Trophoblast cell (in vitro differentiated cells and primary cell): ENCODE measurements at regions not wholly inside any gene's neighbourhood (a gene's known extent, or its start where the extent isn't known, plus 50 kb on each side); places are given as distances from the start of the nearest gene placed in this dataset.

Source experiments
- DNase-seq, 2 donors: peaks; one replicate each; pipeline ENCODE4 v3.0.0-alpha.2; 2016
- H2AFZ ChIP-seq: 2 replicates; pipeline ENCODE4 v1.6.1; 2013; ENCODE audit warnings: low read length, moderate library complexity, mild to moderate bottlenecking; ENCODE audit not compliant: insufficient read depth, poor library complexity
- H2AK5ac ChIP-seq: 2 replicates; pipeline ENCODE4 v1.6.1; 2013; ENCODE audit warnings: mild to moderate bottlenecking, low read length
- H2BK120ac ChIP-seq: 2 replicates; pipeline ENCODE4 v1.6.1; 2013; ENCODE audit warnings: low read length, mild to moderate bottlenecking, moderate library complexity; ENCODE audit not compliant: insufficient read depth, poor library complexity
- H2BK12ac ChIP-seq: 2 replicates; pipeline ENCODE4 v1.6.1; 2013; ENCODE audit warnings: mild to moderate bottlenecking, low read length, moderate library complexity
- H2BK5ac ChIP-seq: 2 replicates; pipeline ENCODE4 v1.6.1; 2013; ENCODE audit warnings: low read length, low read depth, moderate library complexity, mild to moderate bottlenecking; ENCODE audit not compliant: poor library complexity
- H3K14ac ChIP-seq: 2 replicates; pipeline ENCODE4 v1.6.1; 2013; ENCODE audit warnings: mild to moderate bottlenecking, low read length
- H3K18ac ChIP-seq: 2 replicates; pipeline ENCODE4 v1.6.1; 2013; ENCODE audit warnings: mild to moderate bottlenecking, low read length
- H3K23ac ChIP-seq: 2 replicates; pipeline ENCODE4 v1.6.1; 2013; ENCODE audit warnings: low read length
- H3K27ac ChIP-seq: 2 replicates; pipeline ENCODE4 v1.5.1; 2013; ENCODE audit warnings: low read depth, mild to moderate bottlenecking, inconsistent platforms, low read length, moderate library complexity
- H3K27me3 ChIP-seq: 2 replicates; pipeline ENCODE4 v1.6.1; 2013; ENCODE audit warnings: inconsistent platforms, mild to moderate bottlenecking, low read length, moderate library complexity; ENCODE audit not compliant: insufficient read depth
- H3K36me3 ChIP-seq, 2 experiments: 1 replicate in 1 of 2; 2 replicates in 1 of 2; pipeline ENCODE4 v1.6.1; 2013; ENCODE audit warnings: low read length in 2 of 2, mild to moderate bottlenecking in 2 of 2, moderate library complexity in 1 of 2; ENCODE audit not compliant: insufficient read depth in 2 of 2, control insufficient read depth in 1 of 2
- H3K4ac ChIP-seq: 2 replicates; pipeline ENCODE4 v1.6.1; 2013; ENCODE audit warnings: low read depth, mild to moderate bottlenecking, low read length, moderate library complexity
- H3K4me1 ChIP-seq, 2 experiments: 1 replicate in 1 of 2; 2 replicates in 1 of 2; pipeline ENCODE4 v1.6.1; 2013; ENCODE audit warnings: low read length in 2 of 2, mild to moderate bottlenecking in 2 of 2, moderate library complexity in 1 of 2; ENCODE audit not compliant: insufficient read depth in 2 of 2, control insufficient read depth in 1 of 2
- H3K4me2 ChIP-seq: 2 replicates; pipeline ENCODE4 v1.6.1; 2013; ENCODE audit warnings: inconsistent platforms, mild to moderate bottlenecking, low read length, moderate library complexity
- H3K4me3 ChIP-seq: 2 replicates; pipeline ENCODE4 v1.5.1; 2013; ENCODE audit warnings: mild to moderate bottlenecking, low read depth, low read length, inconsistent platforms
- H3K79me1 ChIP-seq: one replicate; pipeline ENCODE4 v1.6.1; 2013; ENCODE audit warnings: low read length
- H3K79me2 ChIP-seq: 2 replicates; pipeline ENCODE4 v1.6.1; 2013; ENCODE audit warnings: low read length, mild to moderate bottlenecking; ENCODE audit not compliant: control insufficient read depth, insufficient read depth, poor library complexity
- H3K9ac ChIP-seq: 2 replicates; pipeline ENCODE4 v1.6.1; 2013; ENCODE audit warnings: mild to moderate bottlenecking, low read length
- H3K9me3 ChIP-seq: 2 replicates; pipeline ENCODE4 v1.6.1; 2013; ENCODE audit warnings: low read depth, mild to moderate bottlenecking, control low read depth, inconsistent platforms, low read length; ENCODE audit not compliant: insufficient read depth
- H4K12ac ChIP-seq: 2 replicates; pipeline ENCODE4 v1.6.1; 2013; ENCODE audit warnings: low read depth, mild to moderate bottlenecking, low read length, moderate library complexity
- H4K8ac ChIP-seq: 2 replicates; pipeline ENCODE4 v1.6.1; 2013; ENCODE audit warnings: low read depth, mild to moderate bottlenecking, low read length, moderate library complexity
- H4K91ac ChIP-seq: one replicate; pipeline ENCODE4 v1.6.1; 2013; ENCODE audit warnings: low read depth, mild to moderate bottlenecking, low read length, moderate library complexity
- WGBS: extraction: QIAGEN DNeasy Blood & Tissue Kit; methylation state at CpG from one replicate; pipeline ENCODE4 v1.1.7; 2013; ENCODE audit warnings: missing lambda C conversion rate; ENCODE audit not compliant: insufficient read length, insufficient coverage; ENCODE audit errors: extremely low coverage; 5-methylcytosine and 5-hydroxymethylcytosine counted together

DNA sequence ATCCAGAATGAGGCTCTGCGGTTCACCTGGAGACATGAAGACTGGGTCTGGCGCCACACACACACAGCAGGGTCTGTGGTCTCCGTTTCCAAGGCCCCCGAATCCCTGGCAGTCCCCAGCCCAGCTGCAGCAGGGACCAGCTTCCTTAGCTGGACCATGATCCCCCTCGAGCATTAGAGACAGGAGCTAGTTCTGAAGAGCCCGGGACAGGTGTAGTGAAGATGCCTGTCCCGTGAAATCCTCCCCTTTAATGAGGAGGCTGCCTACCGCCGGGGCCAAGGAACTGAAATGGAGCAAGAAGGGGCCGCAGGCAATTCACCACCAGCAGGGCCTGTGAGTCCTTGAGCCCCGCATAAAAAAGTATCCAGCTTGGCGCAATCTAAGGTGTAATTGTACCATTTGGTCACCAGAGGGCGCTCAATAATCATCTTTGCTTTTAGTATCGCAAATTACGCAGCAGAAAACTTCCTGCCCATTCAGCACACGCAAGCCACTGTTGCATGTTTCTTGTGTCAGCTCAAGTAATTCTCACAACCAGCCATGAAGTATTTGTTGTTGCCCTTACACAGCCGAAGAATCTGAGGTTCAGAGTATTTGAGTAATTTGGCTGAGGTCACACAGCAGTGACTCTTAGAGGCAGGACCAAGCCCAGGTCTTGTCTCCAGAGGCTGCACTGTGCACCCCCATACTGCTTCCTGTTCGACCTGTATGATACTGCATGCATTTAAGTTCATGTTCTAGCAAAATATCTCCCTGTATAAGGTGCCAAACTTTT lies 54.3 kb upstream of the PPP2R5C start:
- H2AK5ac ChIP-seq = no peak overlapping the region
- H3K4me2 ChIP-seq = peak overlapping the region; percentile 18
- DNase-seq = peak; percentile 89 to 97
- peaks cover 5% of the 10 kb centered on the region for H3K27me3 ChIP-seq
- H3K9ac ChIP-seq = no peak overlapping the region
- H3K9me3 ChIP-seq = peaks cover 7% of the 10 kb centered on the region
- no peaks in the 10 kb centered on the region for H3K36me3 ChIP-seq
- WGBS = no CpG with 5 or more reads among the region's 18 CpGs
- no peak overlapping the region for H2BK5ac ChIP-seq
- no peak overlapping the region for H3K18ac ChIP-seq
- no peak overlapping the region for H2AFZ ChIP-seq
- no peak overlapping the region for H3K4me3 ChIP-seq
- H4K91ac ChIP-seq = no peak overlapping the region
- H3K79me1 ChIP-seq = peaks cover 3% of the 10 kb centered on the region
- no peak overlapping the region for H3K23ac ChIP-seq
- H3K4ac ChIP-seq = no peak overlapping the region
- no peak overlapping the region for H3K27ac ChIP-seq
- no peaks in the 10 kb centered on the region for H3K79me2 ChIP-seq
- H4K8ac ChIP-seq = no peak overlapping the region
- no peak overlapping the region for H2BK120ac ChIP-seq
- no peak overlapping the region for H3K14ac ChIP-seq
- no peak overlapping the region for H4K12ac ChIP-seq
- H3K4me1 ChIP-seq = peaks cover 11 to 16% of the 10 kb centered on the region in 2 experiments
- H2BK12ac ChIP-seq = no peak overlapping the region

DNA sequence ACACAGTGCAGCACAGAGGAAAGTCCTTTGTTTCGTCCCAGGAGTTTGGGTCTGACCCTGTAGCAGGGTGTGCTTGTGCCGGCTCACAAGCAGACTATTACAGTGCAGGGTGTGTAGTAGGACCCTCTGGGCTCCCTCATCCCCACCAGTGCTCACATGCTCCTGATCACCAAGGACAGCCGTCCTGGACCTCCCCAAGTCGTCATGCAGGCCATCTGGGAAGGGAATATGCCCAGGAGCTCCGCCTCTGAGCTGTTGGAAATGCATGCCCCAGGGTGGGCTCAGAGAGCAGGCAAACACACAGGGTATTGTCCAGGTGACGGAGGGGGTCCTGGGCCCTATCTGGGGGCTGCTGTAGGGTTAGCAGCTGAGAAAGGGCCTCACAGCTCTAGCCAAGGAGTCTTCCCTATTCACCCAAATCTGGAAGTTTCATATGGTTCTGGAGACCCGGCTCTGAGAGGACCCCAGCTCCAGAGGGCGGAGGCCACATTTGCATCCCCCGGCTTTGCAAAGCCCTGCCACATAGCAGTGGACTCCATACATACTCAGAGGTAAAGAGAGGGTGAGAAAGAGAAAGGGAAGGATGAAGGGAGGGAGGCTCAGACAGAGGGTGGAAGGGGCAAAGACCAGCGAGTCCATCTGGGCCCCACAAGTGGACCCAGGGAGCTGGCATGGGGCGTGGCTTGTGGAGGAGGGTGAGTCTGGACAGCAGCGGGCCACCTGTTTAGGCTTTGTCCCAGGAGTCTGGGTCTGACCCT lies 53.5 kb upstream of the PPP2R5C start:
- H3K79me1 ChIP-seq = peaks cover 3% of the 10 kb centered on the region
- H4K8ac ChIP-seq = no peak overlapping the region
- no peaks in the 10 kb centered on the region for H3K79me2 ChIP-seq
- DNase-seq = no peak
- no peak overlapping the region for H3K4me3 ChIP-seq
- no peak overlapping the region for H2BK120ac ChIP-seq
- H3K23ac ChIP-seq = no peak overlapping the region
- H3K14ac ChIP-seq = no peak overlapping the region
- H3K27me3 ChIP-seq = peaks cover 5% of the 10 kb centered on the region
- no peak overlapping the region for H4K12ac ChIP-seq
- H3K18ac ChIP-seq = no peak overlapping the region
- H2AFZ ChIP-seq = no peak overlapping the region
- no peak overlapping the region for H4K91ac ChIP-seq
- peaks cover 7% of the 10 kb centered on the region for H3K9me3 ChIP-seq
- H2BK5ac ChIP-seq = no peak overlapping the region
- H3K4me2 ChIP-seq = no peak overlapping the region
- no CpG with 5 or more reads among the region's 12 CpGs for WGBS
- H3K36me3 ChIP-seq = no peaks in the 10 kb centered on the region
- H2AK5ac ChIP-seq = no peak overlapping the region
- H3K4ac ChIP-seq = no peak overlapping the region
- H3K27ac ChIP-seq = no peak overlapping the region
- H3K4me1 ChIP-seq = peaks cover 11 to 16% of the 10 kb centered on the region in 2 experiments
- no peak overlapping the region for H3K9ac ChIP-seq
- no peak overlapping the region for H2BK12ac ChIP-seq

DNA sequence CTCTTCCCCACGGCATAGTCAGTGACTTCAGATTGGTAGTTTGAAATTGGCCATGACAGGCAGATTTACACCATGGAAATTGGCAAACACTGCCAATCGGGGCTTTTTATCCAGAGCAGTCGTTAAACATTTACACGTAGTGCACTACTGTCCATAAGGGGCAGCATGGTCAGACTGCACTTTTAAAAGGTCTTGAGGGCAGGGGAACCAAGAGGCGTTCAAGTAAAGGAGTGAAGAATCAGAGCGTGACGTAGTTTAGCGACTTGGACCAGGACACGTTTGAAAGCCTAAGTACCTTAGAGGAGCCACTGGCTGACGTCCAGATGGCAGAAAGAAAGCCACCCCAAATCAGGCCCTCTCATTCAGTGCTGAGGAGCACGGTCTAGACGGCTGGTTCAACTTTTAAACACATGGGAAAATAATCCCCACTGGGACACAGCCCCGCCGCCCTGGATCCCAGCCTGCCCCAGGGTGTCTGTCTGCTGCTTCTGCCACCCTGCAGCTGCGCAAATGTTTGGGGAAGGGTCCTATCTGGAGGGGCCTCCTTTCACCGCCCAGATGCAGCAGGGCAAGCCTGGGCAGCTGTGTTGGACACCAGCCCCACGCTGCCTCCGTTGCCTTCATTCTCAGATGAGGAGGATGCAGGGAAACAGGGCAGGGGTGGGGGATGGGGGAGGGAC lies 52.5 kb upstream of the PPP2R5C start:
- no peak overlapping the region for H3K23ac ChIP-seq
- H4K12ac ChIP-seq = no peak overlapping the region
- H3K4me3 ChIP-seq = no peak overlapping the region
- no peak overlapping the region for H2BK120ac ChIP-seq
- no peak overlapping the region for H3K27ac ChIP-seq
- H3K79me1 ChIP-seq = peaks cover 3% of the 10 kb centered on the region
- no peak overlapping the region for H4K8ac ChIP-seq
- H3K9me3 ChIP-seq = peaks cover 7% of the 10 kb centered on the region
- no peak for DNase-seq
- H2AFZ ChIP-seq = no peak overlapping the region
- no peak overlapping the region for H2BK5ac ChIP-seq
- H2BK12ac ChIP-seq = no peak overlapping the region
- H3K27me3 ChIP-seq = peaks cover 5% of the 10 kb centered on the region
- H3K9ac ChIP-seq = no peak overlapping the region
- no peak overlapping the region for H3K14ac ChIP-seq
- WGBS = no CpG with 5 or more reads among the region's 18 CpGs
- H3K36me3 ChIP-seq = no peaks in the 10 kb centered on the region
- H3K4me1 ChIP-seq = peaks cover 11 to 16% of the 10 kb centered on the region in 2 experiments
- no peak overlapping the region for H2AK5ac ChIP-seq
- no peak overlapping the region for H4K91ac ChIP-seq
- no peak overlapping the region for H3K4me2 ChIP-seq
- H3K4ac ChIP-seq = no peak overlapping the region
- no peak overlapping the region for H3K18ac ChIP-seq
- H3K79me2 ChIP-seq = no peaks in the 10 kb centered on the region

DNA sequence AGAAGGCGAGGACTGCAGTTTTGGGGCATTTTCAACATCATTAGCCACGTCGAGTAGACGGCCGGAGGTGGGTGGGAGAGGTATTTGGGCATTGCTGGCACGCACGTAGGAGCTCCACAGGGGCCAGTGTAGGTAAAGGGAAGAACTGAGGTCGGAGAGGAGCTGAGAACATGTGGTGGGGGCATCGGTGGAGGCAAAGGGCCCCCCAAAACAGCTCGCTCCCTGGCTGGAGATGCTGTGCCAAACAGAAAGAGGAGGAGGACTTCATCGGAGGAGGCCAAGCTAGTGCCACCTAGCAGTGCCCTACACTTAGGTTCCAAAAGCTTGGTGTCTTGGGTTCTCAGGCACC lies 52.0 kb upstream of the PPP2R5C start:
- WGBS = no CpG with 5 or more reads among the region's 11 CpGs
- H2AK5ac ChIP-seq = no peak overlapping the region
- no peak overlapping the region for H3K4ac ChIP-seq
- no peak overlapping the region for H4K12ac ChIP-seq
- no peak overlapping the region for H4K91ac ChIP-seq
- H2BK12ac ChIP-seq = no peak overlapping the region
- H3K14ac ChIP-seq = no peak overlapping the region
- H3K4me3 ChIP-seq = no peak overlapping the region
- no peak overlapping the region for H3K18ac ChIP-seq
- DNase-seq = no peak
- no peak overlapping the region for H4K8ac ChIP-seq
- no peak overlapping the region for H2AFZ ChIP-seq
- H3K9ac ChIP-seq = no peak overlapping the region
- no peaks in the 10 kb centered on the region for H3K36me3 ChIP-seq
- peaks cover 3% of the 10 kb centered on the region for H3K79me1 ChIP-seq
- peaks cover 4% of the 10 kb centered on the region for H3K9me3 ChIP-seq
- H3K79me2 ChIP-seq = no peaks in the 10 kb centered on the region
- H3K4me1 ChIP-seq = peaks cover 11 to 16% of the 10 kb centered on the region in 2 experiments
- peaks cover 3% of the 10 kb centered on the region for H3K27me3 ChIP-seq
- H3K27ac ChIP-seq = no peak overlapping the region
- no peak overlapping the region for H2BK120ac ChIP-seq
- H3K4me2 ChIP-seq = no peak overlapping the region
- no peak overlapping the region for H3K23ac ChIP-seq
- H2BK5ac ChIP-seq = no peak overlapping the region
